GM21576 (cell line): ENCODE measurements at regions not wholly inside any gene's neighbourhood (a gene's known extent, or its start where the extent isn't known, plus 50 kb on each side); places are given as distances from the start of the nearest gene placed in this dataset.

ENCODE experiments used
- ATAC-seq: cut with Tn5 transposase; IDR thresholded peaks from one replicate; pipeline ENCODE4 v1.9.1; 2021; ENCODE audit warnings: mild to moderate bottlenecking, moderate library complexity; ENCODE audit not compliant: unreplicated experiment

GRCh38 chr17:65278050-65278819, 141.1 kb downstream of the RGS9 start:
- ATAC-seq: no peak

DNA sequence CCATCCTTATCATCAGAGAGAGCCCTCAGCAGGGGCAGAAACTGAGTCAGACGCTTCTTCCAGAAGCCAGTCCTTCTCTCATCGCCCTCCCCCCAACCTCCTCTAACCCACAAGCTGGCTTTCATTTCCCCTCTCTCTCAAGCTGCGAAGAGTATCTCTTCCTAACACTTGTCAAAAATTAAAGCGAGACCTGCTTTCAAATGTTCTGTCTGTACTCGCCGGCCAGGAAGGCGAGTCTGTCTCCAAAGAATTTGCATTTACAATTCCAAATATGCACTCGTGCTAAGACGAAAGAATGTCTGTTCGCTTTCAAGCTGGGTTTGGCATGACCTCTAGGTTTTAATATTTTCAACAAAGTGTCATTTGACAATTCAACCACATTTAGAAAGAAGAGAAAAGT, 140.4 kb downstream of the RGS9 start:
- no peak for ATAC-seq
